ENCODE measurements at regions not wholly inside any gene's neighbourhood (a gene's known extent, or its start where the extent isn't known, plus 50 kb on each side); places are given as distances from the start of the nearest gene placed in this dataset.

DNA sequence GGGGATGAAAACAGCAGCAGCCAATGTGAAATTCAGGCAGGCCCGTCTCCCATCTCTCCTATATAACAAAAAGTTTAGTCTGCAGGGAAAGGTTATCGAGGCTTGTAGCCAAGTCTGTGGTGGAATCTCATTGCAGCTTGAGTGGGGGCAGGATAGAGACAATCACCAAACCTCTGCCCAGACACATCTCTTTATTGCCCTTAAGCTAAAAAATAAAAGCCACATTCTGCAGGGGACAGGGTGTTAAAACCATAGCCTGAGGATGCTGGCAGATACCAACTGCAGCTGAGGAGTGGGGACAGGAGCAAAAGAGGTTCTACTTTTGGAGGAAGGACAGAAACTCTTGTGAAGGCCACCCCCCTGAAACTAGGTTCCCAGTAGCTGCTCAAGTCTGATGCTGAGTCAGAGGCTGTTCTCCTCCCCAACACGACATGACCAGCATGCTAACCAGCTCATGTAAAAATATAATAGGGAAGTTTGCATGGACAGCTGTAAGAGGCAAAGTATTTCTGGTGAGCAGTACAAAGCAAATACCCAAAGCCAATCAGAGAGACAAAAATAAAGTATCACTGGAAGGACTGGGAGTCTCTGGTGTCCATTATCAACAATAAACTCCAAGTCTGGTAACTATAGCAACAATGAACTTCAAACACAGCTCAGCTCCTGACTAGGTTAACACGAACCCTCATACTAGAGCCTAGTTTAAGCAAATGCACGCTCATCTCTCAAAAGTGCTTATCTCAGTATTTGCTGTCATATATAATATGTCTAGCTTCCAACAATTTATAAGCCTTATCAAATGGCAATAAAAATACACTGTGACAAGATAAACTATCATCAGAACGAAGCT, 362.2 kb upstream of the SLCO3A1 start:
- Mint-ChIP-seq H3K9me3 (no peaks in the 10 kb centered on the region), H3K36me3 (ENCODE audit: low read depth) (no peaks in the 10 kb centered on the region), H3K4me1 (peaks cover 15% of the 10 kb centered on the region), H3K4me3 (no peak overlapping the region), H3K27ac (no peak overlapping the region), H3K27me3 (ENCODE audit: insufficient read depth, low read depth, poor library complexity) (no peaks in the 10 kb centered on the region)
- ATAC-seq, result no peak
- no peak for DNase-seq (ENCODE audit: low spot score)
- H4K20me1 ChIP-seq (replicated peaks; ENCODE audit: insufficient read depth), result no peaks in the 10 kb centered on the region; the same call in 1 of the 2 replicates
- TF ChIP-seq, protein P1, sequence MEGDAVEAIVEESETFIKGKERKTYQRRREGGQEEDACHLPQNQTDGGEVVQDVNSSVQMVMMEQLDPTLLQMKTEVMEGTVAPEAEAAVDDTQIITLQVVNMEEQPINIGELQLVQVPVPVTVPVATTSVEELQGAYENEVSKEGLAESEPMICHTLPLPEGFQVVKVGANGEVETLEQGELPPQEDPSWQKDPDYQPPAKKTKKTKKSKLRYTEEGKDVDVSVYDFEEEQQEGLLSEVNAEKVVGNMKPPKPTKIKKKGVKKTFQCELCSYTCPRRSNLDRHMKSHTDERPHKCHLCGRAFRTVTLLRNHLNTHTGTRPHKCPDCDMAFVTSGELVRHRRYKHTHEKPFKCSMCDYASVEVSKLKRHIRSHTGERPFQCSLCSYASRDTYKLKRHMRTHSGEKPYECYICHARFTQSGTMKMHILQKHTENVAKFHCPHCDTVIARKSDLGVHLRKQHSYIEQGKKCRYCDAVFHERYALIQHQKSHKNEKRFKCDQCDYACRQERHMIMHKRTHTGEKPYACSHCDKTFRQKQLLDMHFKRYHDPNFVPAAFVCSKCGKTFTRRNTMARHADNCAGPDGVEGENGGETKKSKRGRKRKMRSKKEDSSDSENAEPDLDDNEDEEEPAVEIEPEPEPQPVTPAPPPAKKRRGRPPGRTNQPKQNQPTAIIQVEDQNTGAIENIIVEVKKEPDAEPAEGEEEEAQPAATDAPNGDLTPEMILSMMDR (conservative IDR thresholded peaks at IDR 0.05; ENCODE audit: low read depth in 2 of 2), result no peak
- TF ChIP-seq JUNB (IDR thresholded peaks at IDR 0.05; ENCODE audit: unreplicated experiment) (no peak), ZNF114 (CRISPR knock-in tag; IDR thresholded peaks at IDR 0.05) (no peak), EZH2phosphoT487 (IDR thresholded peaks at IDR 0.05; ENCODE audit: unreplicated experiment) (no peak)
- TF ChIP-seq, protein P2, sequence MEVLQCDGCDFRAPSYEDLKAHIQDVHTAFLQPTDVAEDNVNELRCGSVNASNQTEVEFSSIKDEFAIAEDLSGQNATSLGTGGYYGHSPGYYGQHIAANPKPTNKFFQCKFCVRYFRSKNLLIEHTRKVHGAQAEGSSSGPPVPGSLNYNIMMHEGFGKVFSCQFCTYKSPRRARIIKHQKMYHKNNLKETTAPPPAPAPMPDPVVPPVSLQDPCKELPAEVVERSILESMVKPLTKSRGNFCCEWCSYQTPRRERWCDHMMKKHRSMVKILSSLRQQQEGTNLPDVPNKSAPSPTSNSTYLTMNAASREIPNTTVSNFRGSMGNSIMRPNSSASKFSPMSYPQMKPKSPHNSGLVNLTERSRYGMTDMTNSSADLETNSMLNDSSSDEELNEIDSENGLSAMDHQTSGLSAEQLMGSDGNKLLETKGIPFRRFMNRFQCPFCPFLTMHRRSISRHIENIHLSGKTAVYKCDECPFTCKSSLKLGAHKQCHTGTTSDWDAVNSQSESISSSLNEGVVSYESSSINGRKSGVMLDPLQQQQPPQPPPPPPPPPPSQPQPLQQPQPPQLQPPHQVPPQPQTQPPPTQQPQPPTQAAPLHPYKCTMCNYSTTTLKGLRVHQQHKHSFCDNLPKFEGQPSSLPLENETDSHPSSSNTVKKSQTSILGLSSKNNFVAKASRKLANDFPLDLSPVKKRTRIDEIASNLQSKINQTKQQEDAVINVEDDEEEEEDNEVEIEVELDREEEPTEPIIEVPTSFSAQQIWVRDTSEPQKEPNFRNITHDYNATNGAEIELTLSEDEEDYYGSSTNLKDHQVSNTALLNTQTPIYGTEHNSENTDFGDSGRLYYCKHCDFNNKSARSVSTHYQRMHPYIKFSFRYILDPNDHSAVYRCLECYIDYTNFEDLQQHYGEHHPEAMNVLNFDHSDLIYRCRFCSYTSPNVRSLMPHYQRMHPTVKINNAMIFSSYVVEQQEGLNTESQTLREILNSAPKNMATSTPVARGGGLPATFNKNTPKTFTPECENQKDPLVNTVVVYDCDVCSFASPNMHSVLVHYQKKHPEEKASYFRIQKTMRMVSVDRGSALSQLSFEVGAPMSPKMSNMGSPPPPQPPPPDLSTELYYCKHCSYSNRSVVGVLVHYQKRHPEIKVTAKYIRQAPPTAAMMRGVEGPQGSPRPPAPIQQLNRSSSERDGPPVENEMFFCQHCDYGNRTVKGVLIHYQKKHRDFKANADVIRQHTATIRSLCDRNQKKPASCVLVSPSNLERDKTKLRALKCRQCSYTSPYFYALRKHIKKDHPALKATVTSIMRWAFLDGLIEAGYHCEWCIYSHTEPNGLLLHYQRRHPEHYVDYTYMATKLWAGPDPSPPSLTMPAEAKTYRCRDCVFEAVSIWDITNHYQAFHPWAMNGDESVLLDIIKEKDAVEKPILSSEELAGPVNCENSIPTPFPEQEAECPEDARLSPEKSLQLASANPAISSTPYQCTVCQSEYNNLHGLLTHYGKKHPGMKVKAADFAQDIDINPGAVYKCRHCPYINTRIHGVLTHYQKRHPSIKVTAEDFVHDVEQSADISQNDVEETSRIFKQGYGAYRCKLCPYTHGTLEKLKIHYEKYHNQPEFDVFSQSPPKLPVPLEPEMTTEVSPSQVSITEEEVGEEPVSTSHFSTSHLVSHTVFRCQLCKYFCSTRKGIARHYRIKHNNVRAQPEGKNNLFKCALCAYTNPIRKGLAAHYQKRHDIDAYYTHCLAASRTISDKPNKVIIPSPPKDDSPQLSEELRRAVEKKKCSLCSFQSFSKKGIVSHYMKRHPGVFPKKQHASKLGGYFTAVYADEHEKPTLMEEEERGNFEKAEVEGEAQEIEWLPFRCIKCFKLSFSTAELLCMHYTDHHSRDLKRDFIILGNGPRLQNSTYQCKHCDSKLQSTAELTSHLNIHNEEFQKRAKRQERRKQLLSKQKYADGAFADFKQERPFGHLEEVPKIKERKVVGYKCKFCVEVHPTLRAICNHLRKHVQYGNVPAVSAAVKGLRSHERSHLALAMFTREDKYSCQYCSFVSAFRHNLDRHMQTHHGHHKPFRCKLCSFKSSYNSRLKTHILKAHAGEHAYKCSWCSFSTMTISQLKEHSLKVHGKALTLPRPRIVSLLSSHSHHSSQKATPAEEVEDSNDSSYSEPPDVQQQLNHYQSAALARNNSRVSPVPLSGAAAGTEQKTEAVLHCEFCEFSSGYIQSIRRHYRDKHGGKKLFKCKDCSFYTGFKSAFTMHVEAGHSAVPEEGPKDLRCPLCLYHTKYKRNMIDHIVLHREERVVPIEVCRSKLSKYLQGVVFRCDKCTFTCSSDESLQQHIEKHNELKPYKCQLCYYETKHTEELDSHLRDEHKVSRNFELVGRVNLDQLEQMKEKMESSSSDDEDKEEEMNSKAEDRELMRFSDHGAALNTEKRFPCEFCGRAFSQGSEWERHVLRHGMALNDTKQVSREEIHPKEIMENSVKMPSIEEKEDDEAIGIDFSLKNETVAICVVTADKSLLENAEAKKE (CRISPR knock-in tag; IDR thresholded peaks at IDR 0.05), result no peak
- H3K9me2 ChIP-seq (ENCODE audit: insufficient read depth), result no peaks in the 10 kb centered on the region
- no peak overlapping the region for H3K4me2 ChIP-seq
- peaks cover 11% of the 10 kb centered on the region; the same call in 1 of the 2 replicates for H3K4me1 ChIP-seq (ENCODE audit: insufficient read depth)
- H3F3A ChIP-seq (replicated peaks; ENCODE audit: low read depth), result no peaks in the 10 kb centered on the region
- H3K27me3 ChIP-seq (ENCODE audit: insufficient read depth), result no peaks in the 10 kb centered on the region
- no peaks in the 10 kb centered on the region for H3K36me3 ChIP-seq (ENCODE audit: insufficient read depth)
- no peak overlapping the region for H3K4me3 ChIP-seq
- no peaks in the 10 kb centered on the region for H3K79me2 ChIP-seq (replicated peaks; ENCODE audit: insufficient read depth)
- no peak overlapping the region for H2AFZ ChIP-seq
- no peak overlapping the region for H3K27ac ChIP-seq (ENCODE audit: low read depth)
